ENCODE measurements at regions not wholly inside any gene's neighbourhood (a gene's known extent, or its start where the extent isn't known, plus 50 kb on each side); places are given as distances from the start of the nearest gene placed in this dataset.

- no peaks in the 10 kb centered on the region for H3K9me3 Mint-ChIP-seq
- H3K27ac Mint-ChIP-seq: no peak overlapping the region
- H3K36me3 Mint-ChIP-seq: no peaks in the 10 kb centered on the region
- no peak for ATAC-seq
- no peak for DNase-seq (ENCODE audit: low spot score in 2 of 2)
Observed at GRCh38 chr9:27963836-27964235, 390.6 kb upstream of the C9orf72 start.

GRCh38 chr9:27967210-27967609, 393.9 kb upstream of the C9orf72 start:
- Mint-ChIP-seq H3K27ac (no peak overlapping the region), H3K9me3 (no peaks in the 10 kb centered on the region), H3K36me3 (no peaks in the 10 kb centered on the region)
- DNase-seq (ENCODE audit: low spot score in 2 of 2): no peak
- ATAC-seq: no peak

- no peak overlapping the region for H3K27ac Mint-ChIP-seq
- ATAC-seq (no peak), DNase-seq (ENCODE audit: low spot score in 2 of 2) (no peak)
- H3K9me3 Mint-ChIP-seq: no peaks in the 10 kb centered on the region
- H3K36me3 Mint-ChIP-seq: no peaks in the 10 kb centered on the region
Observed at GRCh38 chr9:27977931-27978330, 404.6 kb upstream of the C9orf72 start.

- H3K9me3 Mint-ChIP-seq: peaks cover 7 to 10% of the 10 kb centered on the region in 2 donors
- no peak for ATAC-seq
- H3K27ac Mint-ChIP-seq: no peak overlapping the region
- H3K36me3 Mint-ChIP-seq: no peaks in the 10 kb centered on the region
- no peak for DNase-seq (ENCODE audit: low spot score in 2 of 2)
Observed at GRCh38 chr9:27985714-27986113, 412.4 kb upstream of the C9orf72 start.

- ATAC-seq: peak; percentile 40 to 63
- Mint-ChIP-seq H3K27ac (no peak overlapping the region), H3K9me3 (peaks cover 7 to 10% of the 10 kb centered on the region in 2 donors), H3K36me3 (no peaks in the 10 kb centered on the region)
- DNase-seq (ENCODE audit: low spot score in 2 of 2): no peak
Observed at GRCh38 chr9:27990524-27990923, 417.2 kb upstream of the C9orf72 start.

- no peak for ATAC-seq
Observed at GRCh38 chr9:27991221-27991620, 417.9 kb upstream of the C9orf72 start.

GRCh38 chr9:28001096-28001495, 427.8 kb upstream of the C9orf72 start:
- no peak overlapping the region for H3K27ac Mint-ChIP-seq
- ATAC-seq (no peak), DNase-seq (ENCODE audit: low spot score in 2 of 2) (no peak)
- peaks cover 0 to 3% of the 10 kb centered on the region in 2 donors for H3K9me3 Mint-ChIP-seq
- H3K36me3 Mint-ChIP-seq: no peaks in the 10 kb centered on the region

More at GRCh38 chr9:27991221-27991620, 417.9 kb upstream of the C9orf72 start:
- Mint-ChIP-seq H3K9me3 (peaks cover 7 to 12% of the 10 kb centered on the region in 2 donors), H3K36me3 (no peaks in the 10 kb centered on the region), H3K27ac (no peak overlapping the region)
- no peak for DNase-seq (ENCODE audit: low spot score in 2 of 2)

- Mint-ChIP-seq H3K36me3 (no peaks in the 10 kb centered on the region), H3K9me3 (peaks cover 0 to 3% of the 10 kb centered on the region in 2 donors), H3K27ac (no peak overlapping the region)
- no peak for DNase-seq (ENCODE audit: low spot score in 2 of 2)
- no peak for ATAC-seq
Observed at GRCh38 chr9:28004900-28005299, 431.6 kb upstream of the C9orf72 start.

- Mint-ChIP-seq H3K36me3 (no peaks in the 10 kb centered on the region), H3K9me3 (peaks cover 0 to 3% of the 10 kb centered on the region in 2 donors), H3K27ac (no peak overlapping the region)
- ATAC-seq (no peak), DNase-seq (ENCODE audit: low spot score in 2 of 2) (no peak)
Observed at GRCh38 chr9:28005779-28006178, 432.5 kb upstream of the C9orf72 start.

- DNase-seq (ENCODE audit: low spot score in 2 of 2): no peak
- no peaks in the 10 kb centered on the region for H3K36me3 Mint-ChIP-seq
- H3K9me3 Mint-ChIP-seq: peaks cover 0 to 3% of the 10 kb centered on the region in 2 donors
- no peak for ATAC-seq
- H3K27ac Mint-ChIP-seq: no peak overlapping the region
Observed at GRCh38 chr9:28007097-28007817, 434.0 kb upstream of the C9orf72 start.

GRCh38 chr9:28014212-28014611, 440.9 kb upstream of the C9orf72 start:
- DNase-seq (ENCODE audit: low spot score in 2 of 2): no peak
- no peak for ATAC-seq
- H3K36me3 Mint-ChIP-seq: no peaks in the 10 kb centered on the region
- H3K9me3 Mint-ChIP-seq: peaks cover 5 to 10% of the 10 kb centered on the region in 2 donors
- no peak overlapping the region for H3K27ac Mint-ChIP-seq

- no peak for ATAC-seq
- H3K27ac Mint-ChIP-seq: no peak overlapping the region
- H3K36me3 Mint-ChIP-seq: no peaks in the 10 kb centered on the region
Observed at GRCh38 chr9:28024676-28025075, 451.4 kb upstream of the C9orf72 start.

GRCh38 chr9:28025186-28025585, 451.9 kb upstream of the C9orf72 start:
- no peaks in the 10 kb centered on the region for H3K36me3 Mint-ChIP-seq
- H3K27ac Mint-ChIP-seq: no peak overlapping the region
- ATAC-seq: no peak
- DNase-seq (ENCODE audit: low spot score in 2 of 2): no peak
- H3K9me3 Mint-ChIP-seq: peaks cover 0 to 5% of the 10 kb centered on the region in 2 donors

More at GRCh38 chr9:28024676-28025075, 451.4 kb upstream of the C9orf72 start:
- DNase-seq (ENCODE audit: low spot score in 2 of 2): no peak
- peaks cover 0 to 5% of the 10 kb centered on the region in 2 donors for H3K9me3 Mint-ChIP-seq

GRCh38 chr9:28031521-28032267, 458.4 kb upstream of the C9orf72 start:
- ATAC-seq (no peak), DNase-seq (ENCODE audit: low spot score in 2 of 2) (no peak)
- H3K36me3 Mint-ChIP-seq: no peaks in the 10 kb centered on the region
- no peaks in the 10 kb centered on the region for H3K9me3 Mint-ChIP-seq
- no peak overlapping the region for H3K27ac Mint-ChIP-seq

- H3K9me3 Mint-ChIP-seq: no peaks in the 10 kb centered on the region
- no peak overlapping the region for H3K27ac Mint-ChIP-seq
- no peaks in the 10 kb centered on the region for H3K36me3 Mint-ChIP-seq
- no peak for ATAC-seq
- DNase-seq (ENCODE audit: low spot score in 2 of 2): no peak
Observed at GRCh38 chr9:28032268-28032590, 458.9 kb upstream of the C9orf72 start.

GRCh38 chr9:28034242-28034641, 461.0 kb upstream of the C9orf72 start:
- Mint-ChIP-seq H3K36me3 (no peaks in the 10 kb centered on the region), H3K9me3 (no peaks in the 10 kb centered on the region)

GRCh38 chr9:28037968-28038367, 464.7 kb upstream of the C9orf72 start:
- Mint-ChIP-seq H3K27ac (no peak overlapping the region), H3K9me3 (peaks cover 0 to 3% of the 10 kb centered on the region in 2 donors), H3K36me3 (no peaks in the 10 kb centered on the region)
- ATAC-seq (no peak), DNase-seq (ENCODE audit: low spot score in 2 of 2) (no peak)

More at GRCh38 chr9:28034242-28034641, 461.0 kb upstream of the C9orf72 start:
- no peak for ATAC-seq
- H3K27ac Mint-ChIP-seq: no peak overlapping the region
- DNase-seq (ENCODE audit: low spot score in 2 of 2): no peak

- H3K36me3 Mint-ChIP-seq: no peaks in the 10 kb centered on the region
- H3K27ac Mint-ChIP-seq: no peak overlapping the region
- peaks cover 5 to 8% of the 10 kb centered on the region in 2 donors for H3K9me3 Mint-ChIP-seq
- DNase-seq (ENCODE audit: low spot score in 2 of 2) (no peak), ATAC-seq (no peak)
Observed at GRCh38 chr9:28045051-28045450, 471.8 kb upstream of the C9orf72 start.
